ENCODE measurements at regions not wholly inside any gene's neighbourhood (a gene's known extent, or its start where the extent isn't known, plus 50 kb on each side); places are given as distances from the start of the nearest gene placed in this dataset.
"Not testable (repeated sequence)": the region's sequence is repeated elsewhere in the genome, so short reads cannot be mapped to it uniquely, and the experiment has no call there.

DNA sequence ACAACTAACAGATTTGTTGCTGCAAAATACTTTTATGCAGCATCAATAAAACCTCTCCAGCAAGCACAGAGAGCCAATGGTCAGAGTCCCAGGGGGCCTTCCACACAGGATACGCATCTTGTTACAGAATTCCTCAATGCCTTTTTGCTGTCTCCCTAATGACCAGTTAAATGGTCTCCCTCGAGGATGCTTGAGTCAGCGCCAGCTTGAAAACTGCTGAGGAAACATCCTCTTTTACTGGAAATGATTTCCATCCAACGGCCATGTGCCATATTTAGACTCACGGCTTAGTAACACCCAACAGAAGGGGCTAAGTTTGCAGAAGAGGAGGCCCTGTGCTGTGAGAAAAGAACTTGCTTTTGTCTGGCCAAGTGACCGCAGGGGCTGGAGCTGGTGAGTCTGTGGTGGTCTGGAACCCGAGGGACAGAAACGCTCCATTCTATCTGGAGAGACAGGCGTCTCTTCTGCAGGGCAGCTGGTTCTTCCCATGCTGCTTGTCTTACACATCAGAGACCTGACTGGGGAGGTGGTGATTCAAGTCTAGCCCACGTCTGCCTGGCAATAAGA lies 496.4 kb downstream of the SETD4 start:
- no peak for ATAC-seq
- no peak overlapping the region for H3K27ac Mint-ChIP-seq
- no peaks in the 10 kb centered on the region for H3K27me3 Mint-ChIP-seq
- H3K9me3 Mint-ChIP-seq, result peaks cover 2% of the 10 kb centered on the region
- no peaks in the 10 kb centered on the region for H3K36me3 Mint-ChIP-seq
- no peak overlapping the region for H3K4me3 Mint-ChIP-seq
- H3K4me1 Mint-ChIP-seq, result no peaks in the 10 kb centered on the region

GRCh38 chr21:35562876-35563275 lies 497.4 kb downstream of the SETD4 start:
- no peaks in the 10 kb centered on the region for H3K36me3 Mint-ChIP-seq
- no peak for ATAC-seq
- H3K9me3 Mint-ChIP-seq, result no peaks in the 10 kb centered on the region
- H3K27ac Mint-ChIP-seq, result no peak overlapping the region
- H3K27me3 Mint-ChIP-seq, result no peaks in the 10 kb centered on the region
- no peaks in the 10 kb centered on the region for H3K4me1 Mint-ChIP-seq
- no peak overlapping the region for H3K4me3 Mint-ChIP-seq

DNA sequence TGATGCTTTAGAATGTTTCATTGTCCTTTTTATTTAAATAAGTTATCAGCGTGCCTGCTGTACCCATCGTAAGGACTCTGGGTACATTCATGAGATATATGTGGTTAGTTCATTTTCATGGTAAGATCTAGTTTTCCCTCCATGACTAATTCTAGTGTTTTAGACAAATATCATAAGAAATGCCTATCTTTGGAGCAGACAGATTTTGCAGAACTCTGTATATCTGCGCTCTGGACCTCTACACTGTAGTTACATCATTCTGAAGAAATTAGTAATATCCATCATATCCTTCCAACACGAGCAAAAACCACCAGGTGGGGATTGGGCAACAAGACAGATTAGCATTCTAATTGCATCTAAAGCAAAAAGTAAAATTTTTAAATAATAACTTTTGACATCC lies 499.2 kb downstream of the SETD4 start:
- H3K4me1 Mint-ChIP-seq, result no peaks in the 10 kb centered on the region
- H3K9me3 Mint-ChIP-seq, result no peaks in the 10 kb centered on the region
- no peak overlapping the region for H3K4me3 Mint-ChIP-seq
- no peaks in the 10 kb centered on the region for H3K27me3 Mint-ChIP-seq
- ATAC-seq, result no peak
- no peaks in the 10 kb centered on the region for H3K36me3 Mint-ChIP-seq
- no peak overlapping the region for H3K27ac Mint-ChIP-seq

- Mint-ChIP-seq H3K9me3 (no peaks in the 10 kb centered on the region), H3K27ac (no peak overlapping the region), H3K4me3 (no peak overlapping the region), H3K4me1 (no peaks in the 10 kb centered on the region), H3K27me3 (peaks cover 1% of the 10 kb centered on the region), H3K36me3 (no peaks in the 10 kb centered on the region)
- ATAC-seq, result no peak
Observed at GRCh38 chr21:35559829-35560225, 500.5 kb downstream of the SETD4 start.

DNA sequence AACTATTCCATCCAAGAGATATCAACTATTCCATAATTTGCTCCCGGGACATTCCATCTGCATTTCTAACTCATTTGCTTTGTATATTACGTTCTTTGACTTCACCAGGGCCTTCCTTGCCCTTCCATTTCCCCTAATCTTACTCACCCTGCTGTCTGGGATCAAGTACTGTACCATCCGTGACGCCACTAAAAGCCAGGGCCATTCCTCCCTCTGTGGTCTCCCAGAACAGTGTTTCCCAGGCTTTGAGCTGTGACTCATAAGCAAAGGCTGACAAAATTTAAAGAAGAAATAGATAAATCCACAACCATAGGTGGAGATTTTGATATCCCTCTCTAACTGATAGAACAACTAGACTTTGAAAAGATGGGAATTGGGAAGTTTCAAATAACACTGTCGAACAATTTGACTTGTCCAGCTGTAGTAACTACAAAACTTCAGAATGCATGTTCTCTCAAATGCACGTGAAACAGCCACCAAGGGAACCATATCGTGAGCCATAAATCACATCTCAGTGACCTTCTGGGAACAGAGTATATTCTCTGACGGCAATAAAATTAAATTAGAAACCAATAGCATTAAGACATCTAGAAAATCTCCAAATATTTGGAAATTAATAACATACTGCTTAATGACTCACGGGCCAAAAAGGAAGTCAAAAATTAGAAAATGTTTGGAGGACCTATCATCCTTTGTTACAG lies 501.0 kb downstream of the SETD4 start:
- Mint-ChIP-seq H3K9me3 (no peaks in the 10 kb centered on the region), H3K27me3 (peaks cover 7% of the 10 kb centered on the region), H3K4me3 (no peak overlapping the region), H3K27ac (no peak overlapping the region), H3K36me3 (peaks cover 5% of the 10 kb centered on the region), H3K4me1 (no peaks in the 10 kb centered on the region)
- no peak for ATAC-seq

DNA sequence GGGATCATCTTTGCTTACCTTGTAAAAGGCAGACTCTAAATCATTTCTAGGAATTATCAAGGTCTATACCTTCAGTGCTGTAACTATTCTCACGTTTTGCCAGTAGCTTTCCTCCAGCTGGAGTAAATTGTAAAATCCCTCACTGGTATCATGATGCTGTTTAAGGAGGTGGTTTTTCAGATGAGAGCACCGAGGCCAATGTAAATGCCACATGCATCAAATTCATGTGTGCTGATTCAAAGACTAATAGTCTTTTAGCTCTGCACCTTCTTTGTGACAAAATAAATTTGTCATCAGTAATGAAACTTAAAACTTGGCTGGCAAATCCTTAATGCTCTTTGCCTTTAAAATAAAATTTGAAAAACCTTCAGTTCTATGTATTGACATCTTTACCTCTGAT lies 503.8 kb downstream of the SETD4 start:
- Mint-ChIP-seq H3K27ac (no peak overlapping the region), H3K4me1 (no peaks in the 10 kb centered on the region), H3K27me3 (peaks cover 9% of the 10 kb centered on the region), H3K4me3 (no peak overlapping the region), H3K9me3 (no peaks in the 10 kb centered on the region), H3K36me3 (peaks cover 6% of the 10 kb centered on the region)
- no peak for ATAC-seq

- H3K9me3 Mint-ChIP-seq, H3K36me3 Mint-ChIP-seq, H3K27ac Mint-ChIP-seq, H3K4me3 Mint-ChIP-seq, H3K4me1 Mint-ChIP-seq, ATAC-seq: not testable (repeated sequence)
- peaks cover 20% of the 10 kb centered on the region for H3K27me3 Mint-ChIP-seq
Observed at GRCh38 chr21:35552483-35552882, 503.4 kb upstream of the RUNX1 start.

DNA sequence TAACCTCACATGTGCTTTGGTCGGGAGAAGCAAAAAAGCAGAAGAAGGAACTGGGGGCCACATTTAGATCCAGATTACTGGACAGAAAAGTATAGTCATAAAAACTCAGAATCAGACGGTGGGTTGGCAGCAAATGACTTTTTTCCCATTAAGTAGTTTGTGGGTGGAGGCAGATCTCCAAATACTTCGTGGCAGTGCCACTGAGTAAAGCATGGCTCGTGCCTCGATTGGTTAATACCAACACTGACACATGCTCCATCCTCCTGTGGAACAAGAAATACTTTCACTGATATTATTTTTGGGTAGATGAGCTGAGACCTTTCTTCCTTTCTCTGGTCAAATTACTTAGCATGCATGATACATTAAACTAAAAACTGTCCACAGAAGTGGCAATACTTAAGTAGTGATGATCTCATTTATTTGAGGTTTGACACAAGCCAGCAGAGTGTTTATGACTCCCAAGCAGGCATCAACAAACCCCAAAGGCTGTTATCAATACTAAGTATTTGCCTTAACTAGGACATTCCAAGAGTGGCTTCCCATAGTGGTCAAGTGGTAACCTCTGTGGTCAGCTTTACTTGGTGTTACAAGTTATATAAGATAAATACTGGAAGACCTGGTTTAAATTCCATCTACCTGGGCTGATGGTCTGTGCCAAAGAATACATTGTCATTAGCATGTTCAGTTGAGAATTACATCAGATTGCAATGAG lies 500.0 kb upstream of the RUNX1 start:
- H3K4me1 Mint-ChIP-seq, result no peaks in the 10 kb centered on the region
- H3K36me3 Mint-ChIP-seq, result peaks cover 5% of the 10 kb centered on the region
- no peak for ATAC-seq
- H3K27me3 Mint-ChIP-seq, result peaks cover 11% of the 10 kb centered on the region
- no peak overlapping the region for H3K27ac Mint-ChIP-seq
- peaks cover 5% of the 10 kb centered on the region for H3K9me3 Mint-ChIP-seq
- no peak overlapping the region for H3K4me3 Mint-ChIP-seq

- peaks cover 11% of the 10 kb centered on the region for H3K27me3 Mint-ChIP-seq
Observed at GRCh38 chr21:35547946-35548774, 499.1 kb upstream of the RUNX1 start.

DNA sequence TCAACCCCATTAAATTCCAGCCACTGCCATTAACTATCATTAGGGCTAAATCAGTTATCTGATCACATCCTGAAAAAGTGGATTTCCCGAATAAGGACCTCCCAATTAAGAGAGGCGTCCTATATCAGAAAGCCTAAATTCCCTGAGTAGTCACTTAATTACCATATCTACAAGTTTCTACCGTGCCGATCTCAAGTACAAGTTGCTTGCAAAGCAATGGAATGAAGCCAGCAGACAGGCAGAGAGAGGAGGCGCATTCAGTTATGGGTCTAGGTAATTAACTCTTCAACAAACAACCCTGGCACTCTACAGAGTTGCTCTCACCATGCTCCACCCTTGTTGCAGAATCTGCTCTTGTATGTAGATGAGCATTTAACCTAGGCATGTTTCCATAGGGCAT lies 494.6 kb upstream of the RUNX1 start:
- Mint-ChIP-seq H3K27ac (no peak overlapping the region), H3K27me3 (peaks cover 11% of the 10 kb centered on the region), H3K4me3 (no peak overlapping the region), H3K36me3 (peaks cover 5% of the 10 kb centered on the region), H3K9me3 (peaks cover 5% of the 10 kb centered on the region), H3K4me1 (no peaks in the 10 kb centered on the region)
- no peak for ATAC-seq

More at GRCh38 chr21:35547946-35548774, 499.1 kb upstream of the RUNX1 start:
- Mint-ChIP-seq H3K9me3 (peaks cover 5% of the 10 kb centered on the region), H3K4me3 (no peak overlapping the region), H3K36me3 (peaks cover 5% of the 10 kb centered on the region), H3K27ac (no peak overlapping the region), H3K4me1 (no peaks in the 10 kb centered on the region)
- ATAC-seq, result no peak

- Mint-ChIP-seq H3K4me1 (no peaks in the 10 kb centered on the region), H3K4me3 (no peak overlapping the region), H3K9me3 (peaks cover 1% of the 10 kb centered on the region), H3K27me3 (no peaks in the 10 kb centered on the region), H3K36me3 (peaks cover 4% of the 10 kb centered on the region), H3K27ac (no peak overlapping the region)
- ATAC-seq, result no peak
Observed at GRCh38 chr21:35540950-35541638, 492.0 kb upstream of the RUNX1 start.

DNA sequence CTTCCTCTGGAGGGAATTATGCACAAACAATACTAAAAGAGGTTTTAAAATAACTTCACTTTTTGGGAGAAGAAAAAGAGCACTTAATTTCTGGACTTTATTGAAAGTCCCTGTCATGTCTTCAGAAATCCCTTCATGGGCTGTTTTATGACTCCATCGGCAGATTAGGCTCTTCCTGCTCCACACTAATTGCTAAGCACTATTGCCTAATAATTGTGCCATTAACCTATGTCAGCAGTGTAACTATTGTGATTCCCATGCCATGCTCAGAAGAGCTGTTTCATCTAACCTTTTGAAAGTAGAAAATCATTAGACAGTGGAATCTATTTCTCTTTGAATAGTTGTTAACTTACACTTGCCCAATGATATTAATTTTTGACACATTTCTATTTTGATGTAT lies 489.3 kb upstream of the RUNX1 start:
- no peak for ATAC-seq
- Mint-ChIP-seq H3K27me3 (no peaks in the 10 kb centered on the region), H3K4me3 (no peak overlapping the region), H3K9me3 (peaks cover 5% of the 10 kb centered on the region), H3K27ac (no peak overlapping the region), H3K4me1 (no peaks in the 10 kb centered on the region), H3K36me3 (peaks cover 13% of the 10 kb centered on the region)

GRCh38 chr21:35537604-35538003 lies 488.5 kb upstream of the RUNX1 start:
- Mint-ChIP-seq H3K27me3 (no peaks in the 10 kb centered on the region), H3K36me3 (peaks cover 13% of the 10 kb centered on the region), H3K9me3 (peaks cover 5% of the 10 kb centered on the region), H3K27ac (no peak overlapping the region), H3K4me1 (no peaks in the 10 kb centered on the region), H3K4me3 (no peak overlapping the region)
- ATAC-seq, result no peak

DNA sequence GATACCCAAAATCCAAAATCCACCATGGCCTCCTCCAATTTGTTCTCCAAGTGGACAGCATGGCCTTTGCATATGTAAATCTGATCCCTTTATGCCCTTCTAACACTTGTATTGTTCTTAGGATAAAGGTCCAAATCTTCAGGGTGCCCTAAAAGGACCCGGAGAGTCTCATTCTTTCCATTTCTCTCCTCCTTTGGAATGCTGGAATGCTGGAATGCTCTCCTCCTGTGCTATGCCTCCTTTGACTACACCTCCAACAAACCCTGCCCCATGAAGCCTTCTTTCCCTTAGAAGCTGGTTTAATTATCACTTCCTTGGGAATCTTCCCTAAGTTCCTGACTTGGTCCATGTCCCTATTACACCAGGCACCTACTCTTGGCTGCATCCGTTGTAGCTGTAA lies 484.8 kb upstream of the RUNX1 start:
- Mint-ChIP-seq H3K36me3 (peaks cover 13% of the 10 kb centered on the region), H3K4me1 (peaks cover 6% of the 10 kb centered on the region), H3K9me3 (peaks cover 5% of the 10 kb centered on the region), H3K27me3 (no peaks in the 10 kb centered on the region), H3K4me3 (no peak overlapping the region), H3K27ac (no peak overlapping the region)
- ATAC-seq, result no peak

DNA sequence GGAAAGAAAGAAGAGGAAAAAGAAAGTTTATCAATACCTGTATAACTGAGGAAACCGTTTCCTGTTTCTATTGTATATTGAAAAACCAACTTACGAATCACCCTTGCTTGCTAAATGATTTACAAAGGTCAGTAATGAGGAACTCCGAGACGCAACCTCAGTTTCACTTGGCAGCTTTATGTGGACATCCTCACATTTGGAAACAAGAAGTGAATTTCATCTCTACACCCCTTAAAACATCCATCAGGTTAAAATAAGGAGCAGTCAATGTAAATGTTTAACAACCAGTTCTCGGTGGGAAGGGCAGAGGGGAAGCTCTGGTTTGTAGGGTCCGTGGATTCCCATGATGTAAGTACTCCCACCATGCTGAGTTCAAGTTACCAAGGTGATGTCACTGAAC lies 481.7 kb upstream of the RUNX1 start:
- peaks cover 33% of the 10 kb centered on the region for H3K4me1 Mint-ChIP-seq
- no peak overlapping the region for H3K27ac Mint-ChIP-seq
- H3K9me3 Mint-ChIP-seq, result peaks cover under 1% of the 10 kb centered on the region
- H3K4me3 Mint-ChIP-seq, result no peak overlapping the region
- H3K36me3 Mint-ChIP-seq, result peaks cover 6% of the 10 kb centered on the region
- H3K27me3 Mint-ChIP-seq, result no peaks in the 10 kb centered on the region
- ATAC-seq, result no peak

All from stimulated activated memory B cell treated with anti-CD40 and anti-IgM and Interleukin-4, amounts not matched to agents 10 μg/mL and 1 μg/mL and 100 μg/mL, for 72 hours (primary cell).